T-helper 1 cell treated with Interleukin-12 subunit alpha and Interleukin-12 subunit beta and Interleukin-4 antibody, amounts not matched to agents 30 μg/mL and 1 μg/mL, for 36 hours (primary cell): ENCODE measurements at regions not wholly inside any gene's neighbourhood (a gene's known extent, or its start where the extent isn't known, plus 50 kb on each side); places are given as distances from the start of the nearest gene placed in this dataset.
"Not testable (repeated sequence)": the region's sequence is repeated elsewhere in the genome, so short reads cannot be mapped to it uniquely, and the experiment has no call there.

Experiments
- H3K27ac Mint-ChIP-seq: one replicate; pipeline ENCODE4 v1.8.0; 2021; ENCODE audit warnings: mild to moderate bottlenecking, mixed read lengths
- H3K27me3 Mint-ChIP-seq: one replicate; pipeline ENCODE4 v1.8.0; 2021; ENCODE audit warnings: low read depth, mixed read lengths
- H3K36me3 Mint-ChIP-seq: one replicate; pipeline ENCODE4 v1.8.0; 2021; ENCODE audit warnings: low read depth, mixed read lengths
- H3K4me1 Mint-ChIP-seq: one replicate; pipeline ENCODE4 v1.8.0; 2021; ENCODE audit warnings: low read depth, mixed read lengths
- H3K4me3 Mint-ChIP-seq: one replicate; pipeline ENCODE4 v1.8.0; 2021; ENCODE audit warnings: mild to moderate bottlenecking, moderate library complexity, mixed read lengths
- H3K9me3 Mint-ChIP-seq: one replicate; pipeline ENCODE4 v1.8.0; 2021; ENCODE audit warnings: mixed read lengths

DNA sequence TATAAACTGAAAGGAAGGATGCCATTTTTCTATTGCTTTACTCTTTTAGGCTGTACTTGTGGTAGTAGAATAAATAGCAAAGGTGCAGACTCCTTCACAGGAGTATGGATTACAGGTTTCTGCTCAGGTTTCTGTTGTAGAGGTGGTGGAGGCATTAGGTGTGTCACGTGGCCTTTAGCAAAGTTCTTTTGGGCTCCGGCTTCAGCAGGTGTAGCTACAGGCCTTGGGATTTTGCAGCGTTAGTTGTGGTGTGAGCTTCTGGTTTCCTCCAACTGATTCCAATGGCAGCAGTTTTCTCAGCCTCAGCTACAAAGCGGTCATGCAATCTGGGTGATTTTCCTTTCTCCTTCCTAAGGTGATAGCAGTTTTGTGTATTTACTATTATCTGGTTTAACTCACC lies 255.8 kb upstream of the GK2 start:
- Mint-ChIP-seq H3K27me3 (no peaks in the 10 kb centered on the region), H3K4me1 (no peaks in the 10 kb centered on the region), H3K27ac (no peak overlapping the region), H3K4me3 (no peak overlapping the region), H3K9me3 (no peaks in the 10 kb centered on the region), H3K36me3 (no peaks in the 10 kb centered on the region)

DNA sequence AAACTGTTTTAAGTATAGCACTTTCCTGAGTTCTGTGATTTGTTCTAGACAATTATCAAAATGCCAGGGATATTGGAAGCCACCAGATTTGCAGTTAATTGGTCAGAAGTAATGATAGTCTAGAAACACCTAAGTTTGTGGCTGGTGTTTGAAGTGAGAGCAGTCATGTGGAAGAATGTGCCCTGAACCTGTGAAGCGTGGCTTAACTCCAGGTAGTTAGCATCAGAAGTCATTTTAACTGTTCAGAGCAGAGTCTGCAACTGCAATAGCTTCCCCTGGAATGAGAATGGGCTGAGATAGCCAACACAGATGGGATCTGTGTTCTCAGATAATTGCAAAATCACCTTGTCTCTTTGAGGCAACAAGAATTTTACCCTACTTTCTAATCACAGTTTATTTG lies 255.1 kb upstream of the GK2 start:
- no peak overlapping the region for H3K4me3 Mint-ChIP-seq
- H3K36me3 Mint-ChIP-seq, result no peaks in the 10 kb centered on the region
- no peaks in the 10 kb centered on the region for H3K27me3 Mint-ChIP-seq
- H3K4me1 Mint-ChIP-seq, result no peaks in the 10 kb centered on the region
- H3K9me3 Mint-ChIP-seq, result no peaks in the 10 kb centered on the region
- H3K27ac Mint-ChIP-seq, result no peak overlapping the region

DNA sequence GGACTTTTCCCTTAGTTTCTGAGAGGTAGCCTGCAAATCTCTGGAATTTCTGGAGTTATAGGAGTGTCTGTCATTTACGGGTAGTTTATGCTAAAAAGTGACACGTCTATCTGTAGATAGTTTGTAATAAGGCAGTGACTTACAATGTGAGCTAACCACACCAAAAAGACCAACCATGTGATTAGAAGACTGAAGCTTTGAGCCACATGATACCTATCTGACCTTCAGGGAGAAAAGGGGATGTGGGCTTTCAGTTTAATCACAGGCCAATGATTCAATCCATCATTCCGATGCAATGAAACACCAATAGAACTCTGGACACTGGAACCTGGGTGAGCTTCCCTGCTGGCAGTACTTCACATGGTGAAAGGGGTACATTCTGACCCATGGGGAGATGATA lies 254.6 kb upstream of the GK2 start:
- H3K4me1 Mint-ChIP-seq, result no peaks in the 10 kb centered on the region
- H3K4me3 Mint-ChIP-seq, result no peak overlapping the region
- no peaks in the 10 kb centered on the region for H3K27me3 Mint-ChIP-seq
- no peaks in the 10 kb centered on the region for H3K9me3 Mint-ChIP-seq
- H3K27ac Mint-ChIP-seq, result no peak overlapping the region
- no peaks in the 10 kb centered on the region for H3K36me3 Mint-ChIP-seq

DNA sequence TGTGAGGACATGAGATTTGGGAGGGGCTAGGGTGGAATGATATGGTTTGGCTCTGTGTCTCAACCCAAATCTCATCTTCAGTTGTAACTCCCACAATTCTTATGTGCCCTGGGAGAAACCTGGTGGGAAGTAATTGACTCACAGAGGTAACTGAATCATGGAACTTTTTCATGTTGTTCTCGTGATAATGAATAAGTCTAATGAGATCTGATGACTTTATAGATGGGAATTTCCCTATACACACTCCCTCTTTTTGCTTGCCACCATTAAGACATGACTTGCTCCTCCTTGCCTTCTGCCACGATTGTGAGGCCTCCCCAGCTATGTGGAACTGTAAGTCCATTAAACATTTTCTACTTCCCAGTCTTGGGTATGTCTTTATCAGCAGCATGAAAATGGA lies 253.2 kb upstream of the GK2 start:
- Mint-ChIP-seq H3K9me3 (no peaks in the 10 kb centered on the region), H3K27ac (no peak overlapping the region), H3K36me3 (no peaks in the 10 kb centered on the region), H3K27me3 (no peaks in the 10 kb centered on the region), H3K4me3 (no peak overlapping the region), H3K4me1 (no peaks in the 10 kb centered on the region)

DNA sequence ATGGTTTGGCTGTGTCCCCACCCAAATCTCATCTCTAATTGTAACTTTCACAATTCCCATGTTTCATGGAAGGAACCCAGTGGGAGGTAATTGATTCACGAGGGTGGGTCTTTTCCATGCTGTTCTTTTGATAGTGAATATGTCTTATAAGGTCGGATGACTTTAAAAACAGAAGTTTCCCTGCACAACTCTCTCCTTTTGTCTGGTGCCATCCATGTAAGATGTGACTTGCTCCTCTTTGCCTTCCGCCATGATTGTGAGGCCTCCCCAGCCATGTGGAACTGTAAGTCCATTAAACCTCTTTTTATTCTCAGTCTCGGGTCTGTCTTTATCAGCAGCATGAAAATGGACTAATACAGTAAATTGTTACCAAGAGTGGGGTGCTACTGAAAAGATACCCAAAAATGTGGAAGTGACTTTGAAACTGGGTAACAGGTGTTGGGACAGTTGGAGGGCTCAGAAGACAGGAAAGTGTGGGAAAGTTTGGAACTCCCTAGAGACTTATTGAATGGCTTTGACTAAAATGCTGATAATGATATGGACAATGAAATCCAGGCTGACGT lies 251.4 kb upstream of the GK2 start:
- not testable (repeated sequence) for H3K4me1 Mint-ChIP-seq, H3K27ac Mint-ChIP-seq, H3K36me3 Mint-ChIP-seq, H3K4me3 Mint-ChIP-seq, H3K9me3 Mint-ChIP-seq, H3K27me3 Mint-ChIP-seq

DNA sequence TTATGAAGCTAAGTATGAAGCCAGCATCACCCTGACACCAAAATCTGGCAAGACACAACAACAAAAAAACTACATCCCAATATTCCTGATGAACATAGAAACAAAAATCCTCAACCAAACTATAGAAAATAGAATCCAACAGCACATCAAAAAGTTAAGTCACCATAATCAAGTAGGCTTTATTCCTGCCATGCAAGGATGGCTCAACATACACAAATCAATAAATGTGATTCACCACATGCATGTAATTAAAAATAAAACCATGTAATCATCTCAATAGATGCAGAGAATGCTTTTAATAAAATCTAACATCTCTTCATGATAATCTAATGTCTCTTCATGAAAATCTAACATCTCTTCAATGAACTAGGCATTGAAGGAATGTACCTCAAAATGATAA lies 249.4 kb upstream of the GK2 start:
- Mint-ChIP-seq H3K36me3 (no peaks in the 10 kb centered on the region), H3K27me3 (no peaks in the 10 kb centered on the region), H3K9me3 (no peaks in the 10 kb centered on the region), H3K4me1 (no peaks in the 10 kb centered on the region), H3K27ac (no peak overlapping the region), H3K4me3 (no peak overlapping the region)

DNA sequence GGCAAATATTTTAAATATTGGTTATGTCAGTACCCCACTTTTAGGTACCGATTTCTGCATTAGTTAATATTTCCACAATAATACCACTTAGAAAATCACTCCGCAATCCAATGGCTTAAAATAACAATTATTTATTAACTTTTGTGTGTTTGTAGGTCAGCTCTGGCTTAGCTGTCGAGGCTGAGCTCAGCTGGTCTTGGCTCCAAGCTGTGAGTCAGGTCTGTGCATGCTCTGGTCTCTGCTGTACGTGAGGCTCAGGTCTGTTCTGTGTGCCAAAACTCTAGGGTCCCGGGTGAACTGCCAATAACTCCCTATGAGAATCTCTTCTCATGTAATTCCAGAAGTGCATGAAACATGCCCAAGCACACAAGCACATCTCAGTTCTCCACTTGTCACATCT lies 245.8 kb upstream of the GK2 start:
- no peak overlapping the region for H3K27ac Mint-ChIP-seq
- no peaks in the 10 kb centered on the region for H3K27me3 Mint-ChIP-seq
- H3K4me1 Mint-ChIP-seq, result no peaks in the 10 kb centered on the region
- H3K9me3 Mint-ChIP-seq, result no peaks in the 10 kb centered on the region
- no peak overlapping the region for H3K4me3 Mint-ChIP-seq
- no peaks in the 10 kb centered on the region for H3K36me3 Mint-ChIP-seq

DNA sequence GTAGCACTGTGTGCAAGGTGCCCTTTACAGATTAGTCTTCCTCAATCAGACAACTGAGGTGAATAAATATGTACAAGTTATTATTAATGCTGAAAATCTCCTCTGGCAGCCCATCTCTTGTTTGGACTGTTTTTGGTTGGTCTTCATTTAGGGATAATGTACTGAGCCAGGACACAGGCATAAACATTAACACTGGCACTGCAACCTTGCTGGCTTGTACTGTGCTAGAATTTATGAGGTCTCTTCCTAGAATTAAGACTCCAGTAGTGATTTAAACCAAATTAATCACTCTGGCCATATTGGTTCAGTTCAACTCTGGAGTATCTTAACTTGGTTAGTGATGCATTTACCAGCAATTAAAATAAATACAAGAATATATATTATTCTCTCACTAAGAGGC lies 244.7 kb upstream of the GK2 start:
- no peak overlapping the region for H3K4me3 Mint-ChIP-seq
- no peak overlapping the region for H3K27ac Mint-ChIP-seq
- no peaks in the 10 kb centered on the region for H3K4me1 Mint-ChIP-seq
- no peaks in the 10 kb centered on the region for H3K27me3 Mint-ChIP-seq
- no peaks in the 10 kb centered on the region for H3K36me3 Mint-ChIP-seq
- no peaks in the 10 kb centered on the region for H3K9me3 Mint-ChIP-seq

DNA sequence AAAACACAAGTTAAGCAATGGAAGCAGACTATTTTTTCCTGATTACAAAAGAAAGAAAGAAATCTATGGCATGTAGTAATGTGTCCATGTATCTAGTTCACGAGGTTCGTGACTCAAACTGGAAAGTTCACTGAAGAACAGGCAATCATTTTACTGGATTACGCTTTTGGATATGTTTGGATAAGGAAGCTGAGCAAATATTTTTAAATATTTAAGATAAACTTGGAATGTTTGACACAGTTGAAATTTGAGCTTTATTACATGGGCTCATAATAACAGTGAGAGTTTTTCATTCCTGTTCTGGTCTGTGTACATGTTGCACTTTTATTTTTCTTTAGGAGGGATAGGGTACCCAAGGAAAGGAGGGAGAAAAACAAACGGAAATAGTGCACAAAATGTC lies 244.2 kb upstream of the GK2 start:
- Mint-ChIP-seq H3K9me3 (no peaks in the 10 kb centered on the region), H3K4me1 (no peaks in the 10 kb centered on the region), H3K27me3 (no peaks in the 10 kb centered on the region)

DNA sequence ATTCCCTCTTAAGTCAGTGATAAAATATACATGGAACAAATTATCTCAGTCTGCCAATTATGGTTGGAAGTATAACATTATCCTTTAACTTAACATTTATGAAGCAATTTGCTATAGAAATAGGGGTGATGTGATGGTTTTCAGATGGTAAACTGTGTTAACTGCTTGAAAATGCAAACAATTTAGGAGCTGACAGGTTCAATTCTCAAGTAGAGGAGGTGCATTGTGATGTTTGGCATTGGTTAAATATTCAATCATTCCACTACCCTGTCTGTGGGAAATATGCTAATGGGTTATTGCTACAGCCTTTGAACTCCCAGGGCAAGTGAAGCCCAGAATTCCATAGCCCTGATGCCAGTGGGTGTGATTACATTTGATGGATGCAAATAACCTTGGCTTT lies 243.4 kb upstream of the GK2 start:
- no peaks in the 10 kb centered on the region for H3K9me3 Mint-ChIP-seq
- no peaks in the 10 kb centered on the region for H3K36me3 Mint-ChIP-seq
- H3K27me3 Mint-ChIP-seq, result no peaks in the 10 kb centered on the region
- H3K27ac Mint-ChIP-seq, result no peak overlapping the region
- H3K4me1 Mint-ChIP-seq, result no peaks in the 10 kb centered on the region
- H3K4me3 Mint-ChIP-seq, result no peak overlapping the region

More for the DNA sequence above, 244.2 kb upstream of the GK2 start:
- H3K4me3 Mint-ChIP-seq, result no peak overlapping the region
- no peak overlapping the region for H3K27ac Mint-ChIP-seq
- H3K36me3 Mint-ChIP-seq, result no peaks in the 10 kb centered on the region

DNA sequence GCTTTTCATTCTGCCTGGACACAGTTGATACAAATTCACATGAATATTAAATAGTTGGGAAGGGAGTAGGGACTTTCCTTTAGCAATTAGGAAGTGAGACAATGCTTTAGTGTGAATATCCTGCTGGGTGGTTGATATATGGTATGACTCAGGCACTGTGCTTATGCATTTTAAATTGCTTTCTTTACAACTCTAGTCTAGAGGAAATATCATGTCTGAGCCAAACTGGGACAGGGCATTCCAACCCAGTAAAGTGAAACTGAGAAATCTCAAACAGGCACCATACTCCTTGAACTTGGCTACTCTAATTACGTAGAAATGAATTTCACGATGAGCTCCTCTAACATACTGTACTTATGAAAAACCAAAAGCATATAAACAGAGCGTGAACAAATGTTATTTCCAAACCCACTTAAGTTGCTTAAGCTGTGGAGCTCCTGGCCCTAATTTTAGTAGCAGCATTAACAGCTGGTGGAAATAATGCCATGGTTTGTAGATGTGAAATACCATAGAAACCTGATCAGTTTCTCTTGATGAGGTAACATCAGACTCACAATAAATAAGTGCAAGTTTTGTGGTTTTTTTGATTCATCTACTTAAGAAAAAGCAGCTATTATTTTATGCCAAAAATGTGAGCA lies 242.9 kb upstream of the GK2 start:
- Mint-ChIP-seq H3K4me1 (no peaks in the 10 kb centered on the region), H3K27me3 (no peaks in the 10 kb centered on the region), H3K36me3 (no peaks in the 10 kb centered on the region), H3K9me3 (no peaks in the 10 kb centered on the region), H3K27ac (no peak overlapping the region), H3K4me3 (no peak overlapping the region)

DNA sequence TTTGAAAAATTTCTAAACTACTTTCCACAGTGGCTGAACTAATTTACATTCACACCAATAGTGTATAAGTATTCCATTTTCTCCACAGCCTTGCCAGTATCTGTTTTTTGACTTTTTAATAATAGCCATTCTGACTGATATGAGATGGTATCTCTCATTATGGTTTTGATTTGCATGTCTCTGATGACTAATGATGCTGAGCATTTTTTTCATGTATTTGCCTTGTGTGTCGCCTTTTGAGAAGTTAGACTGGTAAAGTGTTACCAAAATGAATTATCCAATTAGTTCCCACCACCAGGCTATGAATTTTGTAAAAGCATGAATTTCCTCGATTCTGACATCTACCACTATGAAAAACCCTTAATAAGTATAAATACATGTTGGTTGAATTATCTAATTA lies 242.2 kb upstream of the GK2 start:
- no peak overlapping the region for H3K27ac Mint-ChIP-seq
- no peaks in the 10 kb centered on the region for H3K27me3 Mint-ChIP-seq
- no peaks in the 10 kb centered on the region for H3K36me3 Mint-ChIP-seq
- no peaks in the 10 kb centered on the region for H3K4me1 Mint-ChIP-seq
- H3K4me3 Mint-ChIP-seq, result no peak overlapping the region
- no peaks in the 10 kb centered on the region for H3K9me3 Mint-ChIP-seq

DNA sequence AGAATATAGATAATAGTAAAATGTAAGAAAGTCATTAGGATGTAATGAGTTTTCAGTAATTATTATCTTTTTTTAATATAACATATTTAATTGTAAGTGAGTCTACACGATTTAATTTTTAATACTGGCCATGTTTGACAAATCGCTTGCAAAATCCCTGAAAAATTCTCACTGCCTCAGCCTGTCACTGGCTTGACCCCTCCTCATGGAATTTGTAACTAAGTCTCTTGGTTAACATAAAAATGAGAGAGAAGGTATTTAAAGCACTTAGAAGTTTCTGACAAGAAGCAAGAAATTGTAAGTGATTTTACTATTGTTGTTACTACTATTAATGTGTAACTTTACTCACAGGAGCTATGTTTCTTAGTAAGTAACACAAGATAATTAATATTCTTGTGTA lies 237.9 kb upstream of the GK2 start:
- no peaks in the 10 kb centered on the region for H3K4me1 Mint-ChIP-seq
- H3K36me3 Mint-ChIP-seq, result no peaks in the 10 kb centered on the region
- no peaks in the 10 kb centered on the region for H3K27me3 Mint-ChIP-seq
- H3K4me3 Mint-ChIP-seq, result no peak overlapping the region
- H3K27ac Mint-ChIP-seq, result no peak overlapping the region
- no peaks in the 10 kb centered on the region for H3K9me3 Mint-ChIP-seq

DNA sequence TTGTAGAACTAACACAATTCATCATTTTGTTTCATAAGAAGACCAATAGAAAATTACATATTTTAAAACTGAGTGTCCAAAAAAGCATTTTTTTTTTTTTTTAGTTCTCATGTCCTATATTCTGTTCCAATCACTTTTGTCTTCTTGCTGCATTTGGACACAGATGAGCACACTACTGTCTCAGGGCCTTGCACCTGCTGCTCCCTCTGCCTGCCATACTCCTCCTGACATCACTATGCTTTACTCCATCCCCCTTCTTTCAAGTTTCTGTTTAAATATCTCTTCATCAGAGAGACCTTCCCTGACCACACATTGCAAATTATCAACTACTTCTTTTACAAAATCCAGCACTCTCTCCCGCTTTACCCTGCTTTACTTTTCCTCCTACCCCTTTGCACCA lies 230.7 kb upstream of the GK2 start:
- Mint-ChIP-seq H3K9me3 (no peaks in the 10 kb centered on the region), H3K27me3 (peaks cover 5% of the 10 kb centered on the region), H3K4me1 (no peaks in the 10 kb centered on the region), H3K36me3 (no peaks in the 10 kb centered on the region), H3K27ac (no peak overlapping the region), H3K4me3 (no peak overlapping the region)

DNA sequence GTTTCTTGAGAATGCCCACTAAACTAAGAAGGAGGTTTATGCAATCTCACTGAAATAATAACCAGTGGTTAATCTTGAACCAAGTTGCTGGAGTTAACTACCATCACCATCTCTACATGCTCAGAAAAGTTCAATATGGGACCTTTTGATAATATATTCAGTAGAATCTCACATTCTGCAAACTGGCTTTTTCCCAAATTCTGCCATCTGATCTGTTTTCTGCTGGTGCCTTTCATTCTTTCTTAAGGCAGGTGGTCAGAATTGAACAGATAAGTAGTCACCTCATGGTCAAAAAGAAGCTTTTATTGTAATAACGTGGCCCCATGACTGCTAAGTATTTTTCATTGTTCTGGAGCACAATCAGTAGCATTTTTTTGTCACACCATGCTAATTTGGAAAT lies 229.0 kb upstream of the GK2 start:
- no peak overlapping the region for H3K27ac Mint-ChIP-seq
- no peaks in the 10 kb centered on the region for H3K9me3 Mint-ChIP-seq
- peaks cover 5% of the 10 kb centered on the region for H3K27me3 Mint-ChIP-seq
- no peaks in the 10 kb centered on the region for H3K36me3 Mint-ChIP-seq
- H3K4me3 Mint-ChIP-seq, result no peak overlapping the region
- H3K4me1 Mint-ChIP-seq, result no peaks in the 10 kb centered on the region

DNA sequence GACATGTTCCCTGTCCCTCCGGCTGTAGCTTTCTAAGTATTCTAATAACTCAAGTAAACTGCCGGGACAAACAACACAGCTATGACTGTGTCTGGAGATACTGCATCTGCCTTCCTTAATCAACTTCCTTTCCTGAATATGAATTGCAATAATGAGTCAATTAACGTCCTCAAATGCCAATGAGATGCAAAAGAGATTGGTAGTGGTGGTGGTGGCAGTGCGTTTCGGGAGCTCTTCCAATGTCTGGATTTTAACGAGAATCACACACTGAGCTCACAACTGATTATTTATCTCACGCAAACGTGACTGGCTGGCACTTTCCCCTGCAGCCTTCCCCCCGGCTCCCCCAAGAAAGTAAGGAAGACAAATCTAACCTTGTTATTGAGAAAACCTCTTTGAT lies 226.1 kb upstream of the GK2 start:
- Mint-ChIP-seq H3K4me1 (no peaks in the 10 kb centered on the region), H3K4me3 (no peak overlapping the region), H3K27me3 (peaks cover 5% of the 10 kb centered on the region), H3K36me3 (no peaks in the 10 kb centered on the region), H3K27ac (no peak overlapping the region), H3K9me3 (no peaks in the 10 kb centered on the region)
